GM12892 (cell line): ENCODE measurements at regions not wholly inside any gene's neighbourhood (a gene's known extent, or its start where the extent isn't known, plus 50 kb on each side); places are given as distances from the start of the nearest gene placed in this dataset.

Experiments used
- POLR2A ChIP-seq: IDR thresholded peaks from 2 replicates; pipeline ENCODE4 v1.6.1; 2011; ENCODE audit warnings: low read depth, low read length, control low read depth
- POLR2AphosphoS5 ChIP-seq: IDR thresholded peaks from 2 replicates; pipeline ENCODE4 v1.6.1; 2011; ENCODE audit warnings: low read depth, low read length, control low read depth

DNA sequence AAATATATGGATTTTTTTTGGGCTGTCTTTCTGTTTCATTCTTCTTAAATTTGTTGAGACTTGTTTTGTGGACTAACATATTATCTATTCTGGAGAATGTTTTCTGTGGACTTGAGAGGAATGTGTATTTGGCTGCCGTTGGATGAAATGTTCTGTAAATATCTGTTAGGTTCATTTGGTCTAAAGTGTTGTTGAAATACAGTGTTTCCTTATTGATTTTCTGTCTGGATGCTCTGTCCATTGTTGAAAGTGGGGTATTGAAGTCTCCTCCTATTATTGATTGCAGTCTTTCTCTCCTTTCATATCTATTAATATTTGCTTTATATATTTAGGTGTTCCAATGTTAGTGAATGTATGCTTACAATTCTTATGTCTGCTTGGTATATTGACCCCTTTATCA lies 431.8 kb downstream of the RAPGEF2 start:
- TF ChIP-seq POLR2A (no peak), POLR2AphosphoS5 (no peak)
